PC-3 (cell line): ENCODE measurements at regions not wholly inside any gene's neighbourhood (a gene's known extent, or its start where the extent isn't known, plus 50 kb on each side); places are given as distances from the start of the nearest gene placed in this dataset.
"Not testable (repeated sequence)": the region's sequence is repeated elsewhere in the genome, so short reads cannot be mapped to it uniquely, and the experiment has no call there.

Experiments
- CTCF ChIP-seq: fragments of 300-600 bp; sonication (generic); conservative IDR thresholded peaks from 2 replicates; pipeline ENCODE4 v1.5.1; 2017; ENCODE audit warnings: antibody characterized with exemption, low read depth, mild to moderate bottlenecking, low read length
- EZH2phosphoT487 ChIP-seq: fragments of 300-600 bp; sonication (generic); IDR thresholded peaks from 2 replicates; pipeline ENCODE4 v1.6.1; 2018; ENCODE audit warnings: mild to moderate bottlenecking, antibody characterized with exemption, low read length, borderline replicate concordance

GRCh38 chr5:20752179-20752578, 764.2 kb upstream of the CDH18 start:
- TF ChIP-seq CTCF, EZH2phosphoT487: not testable (repeated sequence)
